NCI-H187 (cell line): ENCODE measurements at regions not wholly inside any gene's neighbourhood (a gene's known extent, or its start where the extent isn't known, plus 50 kb on each side); places are given as distances from the start of the nearest gene placed in this dataset.

Source experiments
- DNase-seq, 2 experiments: peaks; one replicate each; lab custom pipeline; 2025; lab: John Stamatoyannopoulos, UW

DNA sequence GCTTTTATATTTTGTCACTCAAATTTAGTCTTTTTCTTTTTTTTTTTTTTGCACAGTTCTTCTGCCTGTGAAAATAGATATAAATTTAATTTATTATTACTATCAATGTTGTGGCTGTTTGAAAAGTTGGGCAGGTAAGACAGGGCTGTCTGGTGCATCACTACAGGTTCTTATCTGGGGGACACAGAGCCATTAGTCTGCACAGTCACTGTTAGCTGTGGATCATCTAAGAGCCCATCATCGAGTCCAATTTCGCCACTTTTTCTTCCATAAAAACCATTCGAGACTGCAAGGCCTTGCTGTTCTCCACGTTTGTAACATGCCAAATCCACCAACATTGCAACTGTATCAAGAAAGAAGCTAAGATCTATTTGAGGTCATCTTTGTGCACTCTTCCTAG lies 325.6 kb upstream of the UMPS start:
- no peak for DNase-seq

DNA sequence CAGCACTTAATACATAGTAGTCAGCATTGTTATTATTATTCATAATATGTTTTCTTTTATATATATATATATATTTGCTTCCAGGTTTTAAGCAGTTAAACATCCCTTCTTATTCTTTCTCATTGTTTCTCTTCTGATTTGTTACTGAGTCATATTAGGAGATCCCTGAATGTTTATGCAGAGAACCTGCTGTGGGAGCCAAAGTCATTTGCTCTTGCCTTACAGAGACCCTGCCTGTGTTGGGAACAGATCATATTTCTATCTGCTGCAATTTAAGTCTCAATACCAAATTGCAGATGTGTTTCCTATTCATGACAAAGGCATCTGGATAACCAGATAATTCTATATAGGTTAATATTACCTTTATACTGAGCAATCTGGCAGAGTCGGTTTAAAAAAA lies 323.0 kb upstream of the UMPS start:
- DNase-seq, result no peak

DNA sequence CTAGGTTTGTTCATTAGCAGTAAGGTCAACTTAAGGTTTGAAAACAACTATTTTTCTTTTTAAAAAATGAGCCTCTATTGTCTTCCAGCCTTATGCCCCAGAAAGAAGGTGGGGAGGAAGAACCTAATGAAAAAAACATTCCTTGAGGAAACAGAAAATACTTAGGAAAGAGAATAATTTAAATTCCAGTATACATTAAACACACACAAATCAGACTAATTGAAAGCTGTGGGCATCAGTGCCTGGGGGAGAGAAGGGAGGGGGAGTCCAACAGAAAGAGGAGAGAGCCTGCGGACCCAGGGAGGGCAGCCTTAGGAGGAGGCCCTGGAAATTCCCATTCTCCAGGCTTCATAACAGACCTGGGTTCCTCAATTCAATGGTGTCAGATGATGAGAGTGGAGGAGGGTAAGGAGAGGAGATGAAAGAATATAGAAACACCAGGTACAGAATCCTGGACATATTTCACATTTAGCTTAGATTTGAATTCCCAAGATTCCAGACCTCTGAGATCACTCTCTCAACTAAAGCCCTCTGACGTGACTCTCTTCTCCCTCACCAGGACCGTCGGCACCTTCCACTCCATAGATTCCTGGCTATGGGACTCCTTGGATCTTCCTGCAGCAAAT lies 320.5 kb upstream of the UMPS start:
- no peak for DNase-seq

DNA sequence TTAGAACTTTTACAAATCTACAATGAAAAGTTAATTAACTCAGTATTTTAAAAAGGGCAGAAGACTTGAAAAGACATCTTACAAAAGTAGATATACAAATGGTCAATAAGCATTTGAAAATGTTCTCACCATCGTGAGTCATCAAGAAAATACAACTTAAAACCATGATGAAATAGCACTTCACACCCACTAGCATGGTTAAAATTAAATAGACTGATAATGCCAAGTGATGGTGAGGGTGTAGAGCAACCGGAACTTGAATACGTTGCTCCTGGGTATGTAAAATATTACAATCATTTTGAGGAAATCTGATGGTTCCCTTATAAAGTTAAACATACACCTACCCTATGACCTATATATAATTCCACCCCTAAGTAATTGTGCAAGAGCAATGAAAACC lies 319.8 kb upstream of the UMPS start:
- no peak for DNase-seq

DNA sequence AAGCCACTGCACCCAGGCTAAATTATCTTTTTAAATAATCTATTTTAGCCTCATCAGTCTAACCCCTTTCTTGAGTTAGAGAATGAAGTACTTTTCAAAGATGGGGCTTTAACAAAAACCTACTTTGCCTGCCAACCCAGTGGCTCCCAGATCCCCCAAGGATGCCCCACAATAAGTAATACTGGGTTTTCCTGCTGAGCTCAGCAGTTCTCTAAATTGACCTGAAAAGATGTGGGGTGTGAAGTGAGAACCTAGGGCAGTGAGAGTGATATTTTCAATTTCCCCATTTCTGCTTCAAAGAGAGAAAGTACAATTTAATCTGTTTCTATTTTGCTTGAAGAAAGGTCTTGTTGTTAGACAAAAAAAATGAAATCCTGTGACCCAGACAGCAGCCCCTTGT lies 318.5 kb upstream of the UMPS start:
- no peak for DNase-seq

DNA sequence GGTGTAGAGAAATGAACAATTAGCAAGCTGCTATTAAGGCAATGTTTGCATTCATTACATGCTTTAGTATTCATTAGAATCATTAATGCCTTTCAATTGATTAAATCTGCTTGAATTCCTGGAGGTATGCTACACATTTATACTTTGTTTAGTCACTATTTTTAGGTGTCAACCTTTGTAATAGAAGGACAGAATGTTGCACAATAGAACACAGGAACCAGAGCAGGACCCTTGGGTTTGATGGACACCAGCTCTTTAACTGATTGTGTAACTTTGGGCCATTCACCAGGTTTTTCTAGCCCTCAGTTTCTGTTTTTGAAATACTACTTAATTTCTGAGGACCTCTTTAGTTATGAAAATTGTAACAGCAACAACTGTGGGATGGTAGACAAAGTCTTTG lies 317.6 kb upstream of the UMPS start:
- no peak for DNase-seq

DNA sequence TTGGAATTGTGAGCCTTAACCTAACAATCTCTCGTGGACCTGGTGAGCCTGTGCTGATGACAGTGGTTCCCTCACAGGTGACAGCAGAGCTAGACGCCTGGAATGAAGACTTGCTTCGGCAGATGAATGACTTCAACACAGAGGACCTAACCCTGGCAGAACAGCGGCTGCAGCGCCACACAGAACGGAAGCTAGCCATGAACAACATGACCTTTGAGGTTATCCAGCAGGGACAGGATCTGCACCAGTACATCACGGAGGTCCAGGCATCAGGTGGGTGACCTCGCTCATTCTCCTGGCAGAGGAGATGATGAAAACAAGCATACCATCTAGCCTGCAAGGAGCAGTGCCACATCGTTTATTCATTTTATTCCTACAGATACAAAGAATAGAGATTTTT lies 316.9 kb upstream of the UMPS start:
- DNase-seq, result no peak

DNA sequence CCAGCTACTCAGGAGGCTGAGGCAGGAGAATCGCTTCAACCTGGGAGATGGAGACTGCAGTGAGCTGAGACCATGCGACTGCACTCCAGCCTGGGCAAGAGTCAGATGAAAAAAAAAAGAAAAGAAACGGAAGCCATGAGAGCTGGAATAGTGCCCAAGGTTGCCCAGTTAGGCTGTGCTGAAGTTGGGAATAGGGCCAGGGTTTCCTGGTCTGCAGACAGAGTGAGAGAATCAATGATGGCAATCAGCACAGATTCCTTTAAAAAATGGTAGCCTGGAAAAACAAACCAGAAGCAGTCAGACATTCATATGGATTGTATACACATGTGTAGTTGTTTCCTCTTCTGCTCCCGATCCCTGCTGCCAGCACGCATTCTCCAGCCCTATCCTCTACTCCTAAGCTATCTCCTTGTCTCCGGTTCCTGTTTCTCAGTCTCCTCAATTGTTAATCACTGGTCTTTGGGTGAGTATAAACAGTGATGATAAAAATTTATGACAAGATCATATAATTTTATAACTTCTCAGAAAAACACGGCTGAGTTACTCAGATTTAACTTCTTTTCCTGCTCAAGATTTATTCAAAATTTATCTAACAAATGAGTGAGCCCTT lies 316.2 kb upstream of the UMPS start:
- DNase-seq, result no peak

DNA sequence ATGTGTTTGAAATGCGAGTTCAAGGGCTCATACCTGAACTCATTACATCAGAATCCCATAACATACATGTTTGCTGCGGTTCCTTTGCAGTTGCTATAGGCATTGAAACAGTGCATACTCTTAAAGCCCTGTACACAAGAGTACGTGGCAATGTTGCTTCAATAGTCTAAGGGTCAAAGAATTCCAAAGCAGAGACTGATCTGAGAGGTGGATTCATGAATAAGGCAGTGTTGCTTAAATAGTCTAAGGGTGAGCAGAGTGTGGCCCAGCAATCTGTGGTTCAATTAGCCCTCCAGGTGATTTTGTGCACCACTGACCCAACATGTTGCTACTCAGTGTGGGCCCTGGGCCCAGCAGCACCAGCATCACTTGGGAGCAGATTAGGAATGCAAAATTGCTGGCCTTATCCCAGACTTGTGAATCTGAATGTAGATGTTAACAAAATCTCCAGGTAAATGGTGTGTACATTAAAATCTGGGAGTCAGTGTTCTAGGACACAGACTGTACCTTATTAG lies 314.7 kb upstream of the UMPS start:
- no peak for DNase-seq

DNA sequence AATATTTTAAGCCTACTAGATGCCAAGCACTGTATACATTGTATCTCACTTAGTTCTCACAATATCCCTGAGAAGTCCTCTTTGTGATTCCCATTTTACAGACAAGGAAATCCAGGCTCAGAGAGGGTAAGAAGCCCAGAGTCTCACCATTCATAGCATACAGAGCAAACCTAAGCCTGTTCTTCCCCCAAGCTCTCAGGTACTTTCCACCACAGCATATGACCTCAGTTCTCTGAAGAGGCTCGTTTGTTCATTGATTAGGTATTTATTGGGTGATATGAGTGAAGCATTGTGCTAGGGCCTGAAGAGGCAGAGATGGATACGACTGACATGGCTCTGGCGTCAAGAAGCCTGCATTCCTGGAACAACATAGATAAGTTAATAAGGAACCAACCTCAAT lies 310.9 kb upstream of the UMPS start:
- DNase-seq, result no peak

DNA sequence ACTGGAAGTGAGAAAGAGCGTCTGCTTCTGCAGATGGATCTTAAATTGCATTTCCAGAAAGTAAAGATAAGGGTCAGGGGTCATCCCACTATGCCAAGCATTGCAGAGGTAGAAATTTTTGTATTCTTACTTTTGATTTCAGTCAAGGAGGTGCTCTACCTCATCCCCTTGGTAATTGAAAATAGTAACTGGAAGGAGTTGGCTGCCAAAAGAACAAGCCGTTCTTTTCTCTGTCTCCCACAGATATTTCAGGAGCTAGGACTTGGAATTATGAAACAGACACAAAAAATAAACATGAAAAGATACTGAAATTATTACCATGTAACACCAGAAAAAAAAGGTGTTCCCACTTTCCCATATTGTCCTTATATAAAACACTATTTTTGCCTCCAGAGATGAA lies 309.9 kb upstream of the UMPS start:
- DNase-seq, result no peak

DNA sequence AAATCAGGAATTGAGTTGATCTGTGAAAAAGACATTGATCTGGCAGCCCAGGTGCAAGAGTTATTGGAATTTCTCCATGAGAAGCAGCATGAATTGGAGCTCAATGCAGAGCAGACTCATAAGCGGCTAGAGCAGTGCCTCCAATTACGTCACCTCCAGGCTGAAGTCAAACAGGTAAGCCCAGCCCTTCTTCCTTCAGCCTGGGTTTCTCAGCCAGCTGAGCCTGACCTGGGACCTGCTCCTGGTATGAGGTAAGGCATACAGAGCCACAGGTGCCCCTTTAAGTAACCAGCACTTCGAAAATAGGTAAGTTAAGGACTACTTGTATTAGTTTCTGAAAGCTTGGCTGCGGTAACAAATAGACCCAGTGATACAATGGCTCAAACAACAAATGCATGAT lies 307.4 kb upstream of the UMPS start:
- no peak for DNase-seq

DNA sequence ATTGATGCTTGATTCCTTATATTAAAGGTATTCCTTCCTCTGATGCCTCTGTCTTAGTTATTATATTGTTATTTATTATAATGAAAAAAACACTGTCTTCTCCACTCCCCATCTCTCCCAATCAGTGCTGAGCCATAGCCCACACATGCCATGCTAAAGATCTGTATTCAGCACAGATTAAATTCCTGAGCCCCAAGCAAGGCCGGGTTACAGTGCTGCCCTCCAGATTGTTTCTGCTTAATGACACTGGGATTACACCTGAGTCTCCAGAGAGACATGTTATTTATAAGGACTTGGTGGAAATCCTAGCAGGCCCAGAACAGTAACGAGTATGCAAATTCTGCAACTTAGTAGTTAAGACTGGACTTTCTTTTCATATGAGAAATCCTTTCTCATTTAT lies 305.9 kb upstream of the UMPS start:
- no peak for DNase-seq

DNA sequence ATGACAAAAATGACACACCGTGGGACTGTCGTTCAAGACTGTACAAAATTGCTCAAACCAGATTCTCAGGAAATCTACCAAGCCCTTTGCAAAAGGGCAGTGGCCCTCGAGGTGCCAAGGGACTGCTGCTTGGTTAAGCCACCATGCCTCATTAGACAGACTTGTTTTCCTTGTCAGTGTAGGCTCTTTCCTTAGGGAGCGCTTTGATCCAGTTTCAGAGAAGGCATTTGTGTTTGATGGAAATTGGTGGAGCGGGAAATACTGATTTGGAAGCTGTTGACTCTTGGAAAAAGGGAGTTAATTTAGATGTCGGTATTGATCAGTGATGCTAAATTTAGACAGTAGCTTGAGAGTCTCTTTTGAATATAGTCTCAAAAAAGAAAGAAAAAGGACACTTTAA lies 304.3 kb upstream of the UMPS start:
- no peak for DNase-seq

DNA sequence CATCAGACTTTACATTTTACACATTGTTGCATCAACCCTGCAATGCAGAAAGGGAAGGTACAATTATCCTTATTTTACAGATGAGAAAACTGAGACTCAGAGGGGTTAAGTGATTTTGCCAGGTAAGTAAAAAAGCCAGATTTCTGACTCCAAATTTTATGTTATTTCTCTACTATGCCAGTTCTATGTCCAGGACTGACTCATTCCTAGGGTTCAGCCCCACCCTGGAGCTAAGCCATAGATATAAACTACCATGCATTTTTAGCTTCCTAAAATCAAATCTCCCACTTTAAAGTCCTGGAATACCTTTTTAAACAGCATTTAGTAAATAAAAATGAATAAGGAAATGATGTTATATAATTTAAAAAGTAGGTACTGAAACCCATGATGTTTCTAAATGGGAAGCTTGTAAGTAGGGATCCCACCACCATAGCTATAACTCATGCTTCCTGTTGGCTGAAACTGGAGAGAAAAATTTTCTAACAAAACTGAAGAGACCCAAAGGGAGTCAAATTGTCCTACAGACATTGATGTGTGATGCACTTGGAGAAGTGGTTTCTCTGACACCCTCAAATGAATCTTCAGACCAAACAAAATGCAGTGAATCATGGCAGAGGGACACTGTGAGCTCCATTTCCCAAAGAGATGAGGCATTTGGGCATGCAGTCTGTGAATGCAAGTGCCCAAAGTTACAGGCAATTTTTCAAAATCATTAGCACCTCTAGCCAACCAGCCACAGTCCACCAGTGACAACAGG lies 301.7 kb upstream of the UMPS start:
- no peak for DNase-seq

DNA sequence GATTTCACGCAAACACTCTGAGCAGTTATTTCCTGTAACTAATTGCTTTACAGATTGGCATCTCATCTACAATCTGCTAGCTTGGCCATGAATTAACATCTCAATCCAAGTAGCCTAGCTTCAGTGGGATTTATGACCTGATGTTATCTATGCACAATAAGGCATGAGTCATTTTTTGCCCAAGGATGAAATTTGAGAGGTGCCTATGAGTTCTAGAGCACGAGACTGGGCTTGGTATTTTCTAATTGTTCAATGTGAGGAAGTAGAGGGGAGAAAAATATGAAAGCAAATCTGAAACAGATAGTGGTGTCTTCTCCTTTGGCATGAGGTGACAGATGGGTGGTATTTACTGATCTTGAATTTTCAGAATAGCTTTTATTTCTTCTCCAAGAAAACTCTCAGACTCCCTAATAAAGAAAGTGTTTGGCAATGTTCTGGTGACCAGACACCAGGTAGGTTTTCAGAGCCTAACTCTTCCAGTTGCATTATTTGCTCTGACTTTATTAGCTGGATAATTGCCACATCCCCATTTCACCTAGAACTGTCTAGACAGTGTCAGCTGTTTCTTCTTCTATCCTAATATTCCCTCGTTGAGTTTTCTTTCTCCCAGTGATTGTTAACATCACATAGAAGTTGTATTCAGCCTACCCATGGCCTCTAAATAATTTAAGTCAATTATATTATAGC lies 301.0 kb upstream of the UMPS start:
- no peak for DNase-seq

DNA sequence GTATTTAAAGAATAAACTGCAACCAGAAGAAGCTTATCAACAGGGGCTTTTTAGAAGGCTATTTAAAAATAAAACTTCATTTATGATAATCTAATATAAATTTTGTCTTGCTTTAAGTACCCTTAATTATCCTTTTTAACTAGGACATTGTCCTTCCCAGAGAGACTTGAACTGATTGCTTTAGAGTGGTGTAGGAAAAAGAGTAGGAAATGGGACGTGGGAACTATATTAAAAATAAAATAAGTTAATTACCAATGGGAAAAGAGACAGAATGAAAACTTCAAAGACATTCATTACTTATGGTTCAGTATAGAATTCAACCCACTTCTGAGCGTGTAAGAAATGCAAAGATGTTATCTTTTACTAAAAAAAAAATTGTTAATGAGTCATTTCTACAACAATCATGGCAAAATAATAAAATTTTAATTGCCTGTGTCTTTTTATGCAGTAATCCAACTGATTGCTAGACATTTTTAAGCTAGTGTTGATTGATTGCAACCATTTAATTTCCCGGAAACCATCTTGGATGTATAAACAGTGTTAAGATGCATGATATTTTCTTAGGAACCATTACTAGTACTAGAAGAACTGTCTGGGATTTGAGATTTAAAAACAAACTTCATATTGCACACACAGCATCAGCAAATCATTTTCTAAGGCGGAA lies 298.8 kb upstream of the UMPS start:
- no peak for DNase-seq

DNA sequence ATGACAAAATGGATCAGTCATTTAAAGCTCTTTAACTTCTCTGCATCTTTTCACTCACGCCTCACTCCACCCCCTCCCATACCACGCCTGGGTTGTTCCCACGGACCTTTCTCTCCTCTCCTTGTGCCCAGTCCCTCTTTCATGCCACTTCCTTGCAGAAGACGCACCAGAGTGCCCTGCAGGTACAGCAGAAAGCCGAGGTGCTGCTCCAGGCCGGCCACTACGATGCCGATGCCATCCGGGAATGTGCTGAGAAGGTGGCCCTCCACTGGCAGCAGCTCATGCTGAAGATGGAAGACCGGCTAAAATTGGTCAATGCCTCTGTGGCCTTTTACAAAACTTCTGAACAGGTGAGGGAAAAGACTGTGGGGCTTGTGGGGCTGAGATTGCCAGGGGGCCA lies 296.1 kb upstream of the UMPS start:
- DNase-seq, result no peak

DNA sequence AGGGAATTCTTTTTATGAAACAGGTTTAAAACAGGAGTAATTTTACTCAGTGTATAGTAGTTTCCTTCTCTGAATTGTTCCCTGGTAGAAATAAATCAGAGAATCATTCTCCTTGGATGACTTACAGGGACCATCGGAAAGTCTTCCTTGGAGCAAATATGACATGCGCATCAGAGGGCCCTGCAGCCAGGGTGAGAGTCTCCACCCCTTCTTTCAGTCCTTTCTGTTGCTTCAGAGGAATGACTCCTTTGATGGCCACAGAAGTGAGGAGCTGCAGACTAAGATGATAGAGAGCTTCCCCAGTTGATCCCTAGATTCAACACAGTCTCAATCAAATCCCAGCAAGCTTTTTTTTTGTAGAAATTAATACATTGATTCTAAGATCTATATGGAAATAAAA lies 294.8 kb upstream of the UMPS start:
- DNase-seq, result no peak

DNA sequence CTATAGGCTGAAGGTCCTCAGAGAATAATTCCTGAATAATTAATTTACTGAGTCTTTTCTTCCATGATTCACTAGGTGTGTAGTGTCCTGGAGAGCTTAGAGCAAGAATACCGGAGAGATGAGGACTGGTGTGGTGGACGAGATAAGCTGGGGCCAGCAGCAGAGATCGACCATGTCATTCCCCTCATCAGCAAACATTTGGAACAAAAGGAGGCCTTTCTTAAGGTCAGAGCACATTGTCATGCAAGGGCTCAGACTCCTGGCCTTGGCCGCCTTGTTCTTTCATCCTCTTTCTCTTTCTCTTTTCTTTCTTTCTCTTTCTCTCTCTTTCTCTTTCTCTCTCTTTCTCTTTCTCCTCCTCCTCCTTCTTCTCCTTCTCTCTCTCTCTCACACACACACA lies 291.4 kb upstream of the UMPS start:
- no peak for DNase-seq

DNA sequence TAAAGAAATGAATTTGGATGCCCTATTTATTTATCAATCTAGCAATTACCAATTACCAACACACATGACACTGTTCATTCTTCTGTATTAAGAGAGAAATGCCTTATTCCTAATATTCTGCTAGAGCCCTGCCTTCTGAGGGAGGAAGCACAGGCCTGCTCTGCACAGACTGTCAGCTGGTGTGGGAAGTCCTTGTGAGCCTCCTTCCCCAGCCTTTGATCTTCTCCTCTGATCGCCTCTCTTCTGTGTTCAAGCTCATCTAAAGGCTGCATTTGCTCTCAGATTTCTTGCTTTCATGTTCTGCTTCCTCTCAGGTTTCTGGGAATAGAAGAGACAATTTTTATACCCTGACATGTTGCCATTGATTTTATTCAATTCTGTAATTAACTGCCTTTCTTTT lies 290.6 kb upstream of the UMPS start:
- no peak for DNase-seq

DNA sequence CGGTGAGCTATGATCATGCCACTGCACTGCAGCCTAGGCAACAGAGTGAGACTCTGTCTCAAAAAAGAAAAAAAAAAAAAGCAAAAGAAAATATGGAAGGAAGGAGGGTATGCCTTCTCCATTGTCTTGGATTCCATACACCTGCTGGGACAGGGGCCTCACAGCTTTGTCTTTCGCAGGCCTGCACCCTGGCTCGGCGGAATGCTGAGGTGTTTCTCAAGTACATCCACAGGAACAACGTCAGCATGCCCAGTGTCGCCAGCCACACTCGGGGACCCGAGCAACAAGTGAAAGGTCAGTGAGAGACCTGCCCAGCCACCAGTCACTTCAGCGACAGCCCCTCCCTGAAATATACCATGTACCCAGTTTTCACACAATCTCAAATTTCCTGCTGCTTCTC lies 288.5 kb upstream of the UMPS start:
- no peak for DNase-seq
